ENCODE measurements at regions not wholly inside any gene's neighbourhood (a gene's known extent, or its start where the extent isn't known, plus 50 kb on each side); places are given as distances from the start of the nearest gene placed in this dataset.

- Histone ChIP-seq H3K4me3 (ENCODE audit: low read length, poor library complexity, severe bottlenecking) (no peak overlapping the region), H3K36me3 (ENCODE audit: insufficient read depth, low read length) (no peaks in the 10 kb centered on the region), H3K4me1 (ENCODE audit: insufficient read depth, low read length, poor library complexity, severe bottlenecking) (no peaks in the 10 kb centered on the region), H3K9me2 (replicated peaks; ENCODE audit: low read depth, low read length) (no peaks in the 10 kb centered on the region; the same call in 1 of the 2 replicates), H3K9ac (ENCODE audit: low read depth, low read length, poor library complexity, severe bottlenecking) (no peak overlapping the region), H3K27me3 (ENCODE audit: insufficient read depth, low read length, poor library complexity, severe bottlenecking) (no peaks in the 10 kb centered on the region), H3F3A (ENCODE audit: low read depth) (no peaks in the 10 kb centered on the region), H3K9me3 (ENCODE audit: insufficient read depth, low read depth, low read length) (no peaks in the 10 kb centered on the region), H4K20me1 (ENCODE audit: insufficient read depth, low read length, poor library complexity, severe bottlenecking) (no peaks in the 10 kb centered on the region), H3K4me2 (ENCODE audit: low read depth, low read length, poor library complexity, severe bottlenecking) (no peak overlapping the region), H2AFZ (ENCODE audit: low read length) (no peak overlapping the region), H3K79me2 (ENCODE audit: insufficient read depth, low read length) (no peaks in the 10 kb centered on the region)
- TF ChIP-seq CTCF (conservative IDR thresholded peaks at IDR 0.05; ENCODE audit: low read length) (no peak), EZH2phosphoT487 (IDR thresholded peaks at IDR 0.05; ENCODE audit: borderline replicate concordance) (no peak)
Measured at GRCh38 chr7:118754608-118755007, 530.1 kb downstream of the ANKRD7 start.

- no peak for TF ChIP-seq CTCF (conservative IDR thresholded peaks at IDR 0.05; ENCODE audit: low read length)
- no peak for TF ChIP-seq EZH2phosphoT487 (IDR thresholded peaks at IDR 0.05; ENCODE audit: borderline replicate concordance)
- Histone ChIP-seq H4K20me1 (ENCODE audit: insufficient read depth, low read length, poor library complexity, severe bottlenecking) (no peaks in the 10 kb centered on the region), H3K4me2 (ENCODE audit: low read depth, low read length, poor library complexity, severe bottlenecking) (no peak overlapping the region)
Measured at GRCh38 chr7:118755067-118755625, 530.6 kb downstream of the ANKRD7 start.

GRCh38 chr7:118757066-118757465, 532.6 kb downstream of the ANKRD7 start:
- no peak overlapping the region for H3K9ac ChIP-seq (ENCODE audit: low read depth, low read length, poor library complexity, severe bottlenecking)
- H4K20me1 ChIP-seq (ENCODE audit: insufficient read depth, low read length, poor library complexity, severe bottlenecking) = no peaks in the 10 kb centered on the region
- no peaks in the 10 kb centered on the region for H3K9me3 ChIP-seq (ENCODE audit: insufficient read depth, low read depth, low read length)
- H3K4me1 ChIP-seq (ENCODE audit: insufficient read depth, low read length, poor library complexity, severe bottlenecking) = no peaks in the 10 kb centered on the region
- no peaks in the 10 kb centered on the region; the same call in 1 of the 2 replicates for H3K9me2 ChIP-seq (replicated peaks; ENCODE audit: low read depth, low read length)
- no peaks in the 10 kb centered on the region for H3K27me3 ChIP-seq (ENCODE audit: insufficient read depth, low read length, poor library complexity, severe bottlenecking)
- TF ChIP-seq CTCF (conservative IDR thresholded peaks at IDR 0.05; ENCODE audit: low read length) (no peak), EZH2phosphoT487 (IDR thresholded peaks at IDR 0.05; ENCODE audit: borderline replicate concordance) (no peak)
- H3K4me2 ChIP-seq (ENCODE audit: low read depth, low read length, poor library complexity, severe bottlenecking) = no peak overlapping the region
- no peaks in the 10 kb centered on the region for H3K79me2 ChIP-seq (ENCODE audit: insufficient read depth, low read length)
- H3K36me3 ChIP-seq (ENCODE audit: insufficient read depth, low read length) = no peaks in the 10 kb centered on the region
- H2AFZ ChIP-seq (ENCODE audit: low read length) = no peak overlapping the region
- no peaks in the 10 kb centered on the region for H3F3A ChIP-seq (ENCODE audit: low read depth)
- H3K4me3 ChIP-seq (ENCODE audit: low read length, poor library complexity, severe bottlenecking) = no peak overlapping the region

More at GRCh38 chr7:118755067-118755625, 530.6 kb downstream of the ANKRD7 start:
- Histone ChIP-seq H3F3A (ENCODE audit: low read depth) (no peaks in the 10 kb centered on the region), H3K79me2 (ENCODE audit: insufficient read depth, low read length) (no peaks in the 10 kb centered on the region), H3K27me3 (ENCODE audit: insufficient read depth, low read length, poor library complexity, severe bottlenecking) (no peaks in the 10 kb centered on the region), H3K4me3 (ENCODE audit: low read length, poor library complexity, severe bottlenecking) (no peak overlapping the region), H3K9me2 (replicated peaks; ENCODE audit: low read depth, low read length) (no peaks in the 10 kb centered on the region; the same call in 1 of the 2 replicates), H3K36me3 (ENCODE audit: insufficient read depth, low read length) (no peaks in the 10 kb centered on the region), H3K9me3 (ENCODE audit: insufficient read depth, low read depth, low read length) (no peaks in the 10 kb centered on the region), H3K4me1 (ENCODE audit: insufficient read depth, low read length, poor library complexity, severe bottlenecking) (no peaks in the 10 kb centered on the region), H2AFZ (ENCODE audit: low read length) (no peak overlapping the region), H3K9ac (ENCODE audit: low read depth, low read length, poor library complexity, severe bottlenecking) (no peak overlapping the region)

Measured in Loucy (cell line).